Pancreas (tissue), 10 donors: ENCODE measurements at regions not wholly inside any gene's neighbourhood (a gene's known extent, or its start where the extent isn't known, plus 50 kb on each side); places are given as distances from the start of the nearest gene placed in this dataset.
"Not testable (repeated sequence)": the region's sequence is repeated elsewhere in the genome, so short reads cannot be mapped to it uniquely, and the experiment has no call there.

ENCODE experiments used
- ATAC-seq, 4 donors: fragments of 200-7000 bp; cut with Tn5 transposase; one replicate each; pipeline versions ENCODE4 v1.8.0 to v1.9.1; 2020; ENCODE audit warnings: mild to moderate bottlenecking in 4 of 4, moderate library complexity in 4 of 4
- DNase-seq, 6 donors: peaks; one replicate each; pipeline ENCODE4 v3.0.0-alpha.2; 2020
- FAIRE-seq: peaks from 2 replicates; lab custom pipeline; 2012; peaks lifted over from hg19 to GRCh38; lab: Jason Lieb, UNC
- H3K27ac ChIP-seq, 4 donors: fragments of 200-600 bp; sonication (generic); 1 replicate in 3 of 4; 2 replicates in 1 of 4; pipeline versions ENCODE4 v1.5.0 to v1.8.0; 2020
- H3K27me3 ChIP-seq, 4 donors: fragments of 200-600 bp; one replicate each; pipeline ENCODE4 v1.8.0; 2021
- H3K36me3 ChIP-seq, 3 donors: fragments of 200-600 bp; sonication (generic) in 1 of 3; one replicate each; pipeline versions ENCODE4 v1.5.0 to v1.8.0; 2020 to 2021
- H3K4me1 ChIP-seq, 3 donors: fragments of 200-600 bp; one replicate each; pipeline ENCODE4 v1.8.0; 2021
- H3K4me3 ChIP-seq, 4 donors: fragments of 200-600 bp; sonication (generic) in 2 of 4; one replicate each; pipeline versions ENCODE4 v1.5.0 to v1.8.0; 2020 to 2021
- H3K9me3 ChIP-seq, 4 donors: fragments of 200-600 bp; one replicate each; pipeline ENCODE4 v1.8.0; 2021
- WGBS, 2 donors: extraction: QIAGEN DNeasy Blood & Tissue Kit; methylation state at CpG; one replicate each; pipeline ENCODE4 v1.1.7; 2013; 5-methylcytosine and 5-hydroxymethylcytosine counted together
- intact Hi-C, 3 donors: fragments of 100-400 bp; cut with DNase I; formaldehyde crosslinking; loops; one replicate each; pipeline versions ENCODE4 v1.11.1 to v1.14.2; 2022
- TF ChIP-seq, protein P1 (sequence below), 4 donors: fragments of 200-600 bp; sonication (generic) in 3 of 4; IDR thresholded peaks; one replicate each; pipeline versions ENCODE4 v1.5.0 to v1.8.0; 2021; ENCODE audit warnings: antibody characterized with exemption in 4 of 4
- donor health status: healthy with polysubstance abuse.
- donor health status: DM: no; HTN: no; CAD: no; lungs with moderate emphysema.
- donor health status: DM: no; HTN: no; CAD: no.
- donor health status: control.
- donor health status: control.
- donor health status: Bipolar disorder and iron deficiency.
- donor health status: DM: yes; HTN: yes; CAD: no.
- donor health status: DM: no; HTN: no; CAD: no.
- donor health status: DM: no; HTN: no; CAD: no.
- donor health status: DM: yes; HTN: yes; CAD: no.

GRCh38 chr7:146057958-146058357 lies 58.6 kb upstream of the CNTNAP2 start:
- H3K36me3 ChIP-seq, result no peaks in the 10 kb centered on the region
- WGBS, 2 donors, result 55 to 75% methylated on average over 6 of the region's 6 CpGs
- TF ChIP-seq, protein P1, sequence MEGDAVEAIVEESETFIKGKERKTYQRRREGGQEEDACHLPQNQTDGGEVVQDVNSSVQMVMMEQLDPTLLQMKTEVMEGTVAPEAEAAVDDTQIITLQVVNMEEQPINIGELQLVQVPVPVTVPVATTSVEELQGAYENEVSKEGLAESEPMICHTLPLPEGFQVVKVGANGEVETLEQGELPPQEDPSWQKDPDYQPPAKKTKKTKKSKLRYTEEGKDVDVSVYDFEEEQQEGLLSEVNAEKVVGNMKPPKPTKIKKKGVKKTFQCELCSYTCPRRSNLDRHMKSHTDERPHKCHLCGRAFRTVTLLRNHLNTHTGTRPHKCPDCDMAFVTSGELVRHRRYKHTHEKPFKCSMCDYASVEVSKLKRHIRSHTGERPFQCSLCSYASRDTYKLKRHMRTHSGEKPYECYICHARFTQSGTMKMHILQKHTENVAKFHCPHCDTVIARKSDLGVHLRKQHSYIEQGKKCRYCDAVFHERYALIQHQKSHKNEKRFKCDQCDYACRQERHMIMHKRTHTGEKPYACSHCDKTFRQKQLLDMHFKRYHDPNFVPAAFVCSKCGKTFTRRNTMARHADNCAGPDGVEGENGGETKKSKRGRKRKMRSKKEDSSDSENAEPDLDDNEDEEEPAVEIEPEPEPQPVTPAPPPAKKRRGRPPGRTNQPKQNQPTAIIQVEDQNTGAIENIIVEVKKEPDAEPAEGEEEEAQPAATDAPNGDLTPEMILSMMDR (IDR thresholded peaks at IDR 0.05), result no peak
- no peaks in the 10 kb centered on the region for H3K9me3 ChIP-seq
- intact Hi-C loops, result no loop called here
- H3K27ac ChIP-seq, result no peak overlapping the region
- ATAC-seq (no peak), FAIRE-seq (no peak), DNase-seq (no peak)
- no peaks in the 10 kb centered on the region for H3K27me3 ChIP-seq
- no peak overlapping the region for H3K4me3 ChIP-seq
- H3K4me1 ChIP-seq, result no peaks in the 10 kb centered on the region

GRCh38 chr7:146054909-146055308 lies 61.7 kb upstream of the CNTNAP2 start:
- H3K4me1 ChIP-seq, result no peaks in the 10 kb centered on the region
- no peak overlapping the region for H3K27ac ChIP-seq
- no peaks in the 10 kb centered on the region for H3K9me3 ChIP-seq
- H3K4me3 ChIP-seq, result no peak overlapping the region
- WGBS, 2 donors, result 63 to 68% methylated on average over 2 of the region's 2 CpGs
- no peaks in the 10 kb centered on the region for H3K27me3 ChIP-seq
- no peaks in the 10 kb centered on the region for H3K36me3 ChIP-seq
- no peak for DNase-seq
- FAIRE-seq, result no peak
- no peak for ATAC-seq
- intact Hi-C loops, result no loop called here
- TF ChIP-seq, protein P1 (IDR thresholded peaks at IDR 0.05), result no peak

GRCh38 chr7:146053492-146053891 lies 63.1 kb upstream of the CNTNAP2 start:
- Histone ChIP-seq H3K27ac (no peak overlapping the region), H3K27me3 (no peaks in the 10 kb centered on the region), H3K4me1 (no peaks in the 10 kb centered on the region), H3K4me3 (no peak overlapping the region), H3K9me3 (no peaks in the 10 kb centered on the region), H3K36me3 (no peaks in the 10 kb centered on the region)
- 58 to 80% methylated on average over 4 of the region's 4 CpGs for WGBS, 2 donors
- no peak for DNase-seq
- no peak for FAIRE-seq
- intact Hi-C loops, result no loop called here
- TF ChIP-seq, protein P1 (IDR thresholded peaks at IDR 0.05), result no peak
- no peak for ATAC-seq

DNA sequence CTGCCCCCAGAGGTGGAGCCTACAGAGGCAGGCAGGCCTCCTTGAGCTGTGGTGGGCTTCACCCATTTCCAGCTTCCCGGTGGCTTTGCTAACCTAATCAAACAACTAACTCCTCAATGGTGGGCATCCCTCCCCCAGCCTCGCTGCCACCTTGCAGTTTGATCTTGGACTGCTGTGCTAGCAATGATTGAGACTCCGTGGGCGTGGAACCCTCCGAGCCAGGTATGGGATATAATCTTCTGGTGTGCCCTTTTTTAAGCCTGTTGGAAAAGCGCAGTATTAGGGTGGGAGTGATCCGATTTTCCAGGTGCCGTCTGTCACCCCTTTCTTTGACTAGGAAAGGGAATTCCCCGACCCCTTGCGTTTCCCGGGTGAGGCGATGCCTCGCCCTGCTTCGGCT lies 73.3 kb upstream of the CNTNAP2 start:
- intact Hi-C loops, FAIRE-seq, H3K4me1 ChIP-seq, ATAC-seq, H3K9me3 ChIP-seq, H3K27me3 ChIP-seq, H3K36me3 ChIP-seq, H3K27ac ChIP-seq, H3K4me3 ChIP-seq: not testable (repeated sequence)
- 77 to 83% methylated on average over 14 of the region's 14 CpGs for WGBS, 2 donors
- peak in 1 of 6 donors; percentile 27 for DNase-seq

DNA sequence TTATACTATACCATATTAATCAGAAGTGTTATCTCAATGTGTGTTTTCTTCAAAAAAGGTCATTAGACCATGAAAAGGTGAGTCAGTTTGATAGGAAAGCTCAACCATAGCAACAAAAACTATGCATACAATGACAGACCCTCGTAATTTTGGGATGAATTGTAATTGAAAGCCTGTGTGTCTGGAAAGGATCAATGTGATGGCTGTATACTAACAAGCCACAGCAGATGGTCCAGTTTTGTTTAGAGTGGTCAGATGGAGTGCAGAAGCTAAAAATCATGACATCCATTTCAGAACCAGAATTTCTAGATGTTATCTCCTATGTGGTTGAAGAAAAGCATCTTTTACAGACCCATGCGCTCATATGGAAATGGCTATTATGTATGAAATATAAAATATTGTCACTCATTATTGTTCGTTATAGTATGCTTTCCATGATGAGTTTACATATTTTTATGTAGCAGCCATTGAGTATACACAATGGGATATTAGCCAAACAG lies 88.3 kb upstream of the CNTNAP2 start:
- intact Hi-C loops, result no loop called here
- Histone ChIP-seq H3K27ac (no peak overlapping the region), H3K4me1 (no peaks in the 10 kb centered on the region), H3K36me3 (no peaks in the 10 kb centered on the region), H3K27me3 (peaks cover 0 to 10% (median 0%) of the 10 kb centered on the region in 4 donors), H3K9me3 (no peaks in the 10 kb centered on the region), H3K4me3 (no peak overlapping the region)
- ATAC-seq (no peak), DNase-seq (no peak), FAIRE-seq (no peak)
- 46 to 55% methylated on average over 3 of the region's 3 CpGs for WGBS, 2 donors
- TF ChIP-seq, protein P1 (IDR thresholded peaks at IDR 0.05), result no peak
